ENCODE measurements at regions not wholly inside any gene's neighbourhood (a gene's known extent, or its start where the extent isn't known, plus 50 kb on each side); places are given as distances from the start of the nearest gene placed in this dataset.

- no peaks in the 10 kb centered on the region for H3K9me3 ChIP-seq
- no peak overlapping the region for H3K4me3 ChIP-seq
- TF ChIP-seq POLR2A (IDR thresholded peaks at IDR 0.05) (no peak), CTCF (IDR thresholded peaks at IDR 0.05) (no peak), POLR2AphosphoS5 (IDR thresholded peaks at IDR 0.05; ENCODE audit: insufficient read depth in 1 of 2, low read depth in 1 of 2) (no peak)
- H3K27ac ChIP-seq, result no peak overlapping the region
- intact Hi-C loops (cut with DNase I), result no loop called here
- no peaks in the 10 kb centered on the region for H3K27me3 ChIP-seq
- no peak for DNase-seq (ENCODE audit: extremely low spot score in 2 of 2)
- H3K4me1 ChIP-seq, result no peaks in the 10 kb centered on the region
- no peaks in the 10 kb centered on the region for H3K36me3 ChIP-seq
Measured at GRCh38 chr13:100734194-100734720, 59.7 kb upstream of the TMTC4 start.

GRCh38 chr13:100733261-100733660 lies 58.7 kb upstream of the TMTC4 start:
- DNase-seq (ENCODE audit: extremely low spot score in 2 of 2), result no peak

DNA sequence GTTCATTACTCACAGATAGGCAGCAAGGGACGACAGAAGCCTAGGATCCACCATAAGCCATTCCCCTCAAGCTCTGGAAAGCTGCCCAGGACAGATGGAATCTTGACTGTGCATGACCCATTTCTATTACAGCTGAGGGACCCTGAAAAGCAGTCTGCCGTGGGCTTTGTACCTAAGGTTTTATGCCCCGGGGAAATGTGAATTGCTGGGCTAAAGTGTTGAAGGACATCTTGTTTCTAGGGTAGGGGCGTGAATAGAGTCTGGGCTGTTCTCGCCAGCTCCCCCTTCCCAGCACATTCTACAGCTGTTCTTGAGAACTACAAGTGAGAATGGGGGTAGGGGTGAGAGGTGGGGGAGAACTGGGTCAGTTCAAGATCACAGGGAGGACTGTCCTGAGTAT lies 53.6 kb upstream of the TMTC4 start:
- Histone ChIP-seq H3K27me3 (no peaks in the 10 kb centered on the region), H3K36me3 (no peaks in the 10 kb centered on the region), H3K4me1 (no peaks in the 10 kb centered on the region), H3K27ac (no peak overlapping the region), H3K9me3 (no peaks in the 10 kb centered on the region), H3K4me3 (no peak overlapping the region)
- no peak for DNase-seq (ENCODE audit: extremely low spot score in 2 of 2)
- intact Hi-C loops (cut with DNase I), result no loop called here
- TF ChIP-seq POLR2A (IDR thresholded peaks at IDR 0.05) (no peak), POLR2AphosphoS5 (IDR thresholded peaks at IDR 0.05; ENCODE audit: insufficient read depth in 1 of 2, low read depth in 1 of 2) (no peak)

More at GRCh38 chr13:100733261-100733660, 58.7 kb upstream of the TMTC4 start:
- intact Hi-C loops (cut with DNase I), result no loop called here
- no peaks in the 10 kb centered on the region for H3K36me3 ChIP-seq
- no peak overlapping the region for H3K27ac ChIP-seq
- no peak overlapping the region for H3K4me3 ChIP-seq
- H3K9me3 ChIP-seq, result no peaks in the 10 kb centered on the region
- TF ChIP-seq POLR2A (IDR thresholded peaks at IDR 0.05) (no peak), POLR2AphosphoS5 (IDR thresholded peaks at IDR 0.05; ENCODE audit: insufficient read depth in 1 of 2, low read depth in 1 of 2) (no peak), CTCF (IDR thresholded peaks at IDR 0.05) (no peak)
- no peaks in the 10 kb centered on the region for H3K4me1 ChIP-seq
- no peaks in the 10 kb centered on the region for H3K27me3 ChIP-seq

DNA sequence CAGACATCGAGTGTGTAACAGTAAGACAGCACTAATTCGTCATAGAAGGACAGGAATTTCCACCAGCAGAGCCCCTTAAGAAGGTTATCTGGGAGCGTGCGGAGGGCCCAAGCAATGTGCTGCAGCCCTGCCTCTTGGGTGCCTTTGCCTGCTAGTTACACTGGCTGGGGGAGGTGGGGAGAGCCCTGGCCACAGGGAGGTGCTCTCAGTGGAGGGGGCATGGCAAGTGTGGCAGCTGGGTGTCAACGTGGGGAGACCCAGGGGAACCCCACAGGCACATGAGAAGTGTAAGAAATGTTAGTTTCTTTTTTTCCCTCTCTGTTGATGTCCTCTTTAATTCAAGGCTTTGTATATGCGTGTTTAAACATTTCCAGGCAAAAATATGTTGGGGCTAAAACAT lies 50.9 kb upstream of the TMTC4 start:
- Histone ChIP-seq H3K9me3 (no peaks in the 10 kb centered on the region), H3K36me3 (no peaks in the 10 kb centered on the region), H3K27me3 (no peaks in the 10 kb centered on the region), H3K4me1 (no peaks in the 10 kb centered on the region), H3K4me3 (no peak overlapping the region), H3K27ac (no peak overlapping the region)
- no peak for TF ChIP-seq CTCF (IDR thresholded peaks at IDR 0.05)
- no peak for TF ChIP-seq POLR2AphosphoS5 (IDR thresholded peaks at IDR 0.05; ENCODE audit: insufficient read depth in 1 of 2, low read depth in 1 of 2)
- no peak for TF ChIP-seq POLR2A (IDR thresholded peaks at IDR 0.05)
- intact Hi-C loops (cut with DNase I), result no loop called here
- DNase-seq (ENCODE audit: extremely low spot score in 2 of 2), result no peak

DNA sequence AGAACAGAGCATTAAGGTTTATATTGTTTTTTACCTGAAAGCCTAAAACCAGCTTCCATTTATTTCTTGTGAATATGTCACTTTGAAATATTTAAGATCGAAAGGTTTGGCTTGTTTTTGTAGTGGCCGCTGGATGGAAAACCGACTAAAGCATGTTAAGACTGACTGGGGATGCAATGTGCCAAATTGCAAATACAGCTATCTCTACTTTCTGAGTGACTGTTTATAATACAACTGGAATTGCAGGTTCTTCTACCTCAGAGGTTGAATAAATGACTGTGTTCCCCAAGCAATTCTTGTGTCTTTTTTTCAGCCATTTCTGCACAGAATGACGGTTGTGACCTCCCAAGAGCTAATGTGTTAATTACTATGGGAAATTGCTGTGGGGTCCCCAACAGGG lies 50.0 kb upstream of the TMTC4 start:
- no peaks in the 10 kb centered on the region for H3K4me1 ChIP-seq
- no peak for DNase-seq (ENCODE audit: extremely low spot score in 2 of 2)
- no peaks in the 10 kb centered on the region for H3K27me3 ChIP-seq
- H3K9me3 ChIP-seq, result no peaks in the 10 kb centered on the region
- intact Hi-C loops (cut with DNase I), result no loop called here
- TF ChIP-seq POLR2A (IDR thresholded peaks at IDR 0.05) (no peak), POLR2AphosphoS5 (IDR thresholded peaks at IDR 0.05; ENCODE audit: insufficient read depth in 1 of 2, low read depth in 1 of 2) (no peak), CTCF (IDR thresholded peaks at IDR 0.05) (no peak)
- no peak overlapping the region for H3K4me3 ChIP-seq
- no peak overlapping the region for H3K27ac ChIP-seq
- no peaks in the 10 kb centered on the region for H3K36me3 ChIP-seq

Measured in vagina (tissue), 2 donors.